ENCODE measurements at regions not wholly inside any gene's neighbourhood (a gene's known extent, or its start where the extent isn't known, plus 50 kb on each side); places are given as distances from the start of the nearest gene placed in this dataset.
A peak's percentile ranks its signal among the peaks of the same experiment; 100 is the strongest.

GRCh38 chrX:87727620-87728019 is 210.0 kb downstream of the KLHL4 start:
- no peak for DNase-seq (ENCODE audit: low spot score)

GRCh38 chrX:87728024-87728423 is 210.4 kb downstream of the KLHL4 start:
- no peak for DNase-seq (ENCODE audit: low spot score)

GRCh38 chrX:87728459-87728858 is 210.9 kb downstream of the KLHL4 start:
- no peak for DNase-seq (ENCODE audit: low spot score)

GRCh38 chrX:87732133-87732532 is 214.5 kb downstream of the KLHL4 start:
- no peak for DNase-seq (ENCODE audit: low spot score)

- no peak for DNase-seq (ENCODE audit: low spot score)
These were observed 219.0 kb downstream of the KLHL4 start for GRCh38 chrX:87736576-87736975.

- DNase-seq (ENCODE audit: low spot score): no peak
These were observed 226.8 kb downstream of the KLHL4 start for GRCh38 chrX:87744391-87744790.

GRCh38 chrX:87755493-87755892 is 237.9 kb downstream of the KLHL4 start:
- DNase-seq (ENCODE audit: low spot score): no peak

GRCh38 chrX:87788976-87789375 is 271.4 kb downstream of the KLHL4 start:
- no peak for DNase-seq (ENCODE audit: low spot score)

GRCh38 chrX:87798039-87798438 is 280.4 kb downstream of the KLHL4 start:
- no peak for DNase-seq (ENCODE audit: low spot score)

- no peak for DNase-seq (ENCODE audit: low spot score)
These were observed 288.4 kb downstream of the KLHL4 start for GRCh38 chrX:87805829-87806490.

- no peak for DNase-seq (ENCODE audit: low spot score)
These were observed 291.1 kb downstream of the KLHL4 start for GRCh38 chrX:87808576-87809243.

- no peak for DNase-seq (ENCODE audit: low spot score)
These were observed 296.0 kb downstream of the KLHL4 start for GRCh38 chrX:87813566-87813965.

GRCh38 chrX:87846956-87847355 is 329.4 kb downstream of the KLHL4 start:
- no peak for DNase-seq (ENCODE audit: low spot score)

- DNase-seq (ENCODE audit: low spot score): no peak
These were observed 355.8 kb downstream of the KLHL4 start for GRCh38 chrX:87873347-87873941.

GRCh38 chrX:87874043-87874442 is 356.4 kb downstream of the KLHL4 start:
- no peak for DNase-seq (ENCODE audit: low spot score)

GRCh38 chrX:87878926-87879325 is 361.3 kb downstream of the KLHL4 start:
- DNase-seq (ENCODE audit: low spot score): no peak

GRCh38 chrX:87890437-87890836 is 372.8 kb downstream of the KLHL4 start:
- DNase-seq (ENCODE audit: low spot score): no peak

- DNase-seq (ENCODE audit: low spot score): no peak
These were observed 377.8 kb downstream of the KLHL4 start for GRCh38 chrX:87895421-87895820.

GRCh38 chrX:87896057-87896456 is 378.5 kb downstream of the KLHL4 start:
- DNase-seq (ENCODE audit: low spot score): no peak

GRCh38 chrX:87900320-87900908 is 382.8 kb downstream of the KLHL4 start:
- peak; percentile 43 for DNase-seq (ENCODE audit: low spot score)

GRCh38 chrX:87901060-87901459 is 383.5 kb downstream of the KLHL4 start:
- DNase-seq (ENCODE audit: low spot score): no peak

- DNase-seq (ENCODE audit: low spot score): no peak
These were observed 397.1 kb downstream of the KLHL4 start for GRCh38 chrX:87914726-87915125.

- DNase-seq (ENCODE audit: low spot score): no peak
These were observed 407.0 kb downstream of the KLHL4 start for GRCh38 chrX:87924619-87925018.
